Astrocyte (in vitro differentiated cells and primary cell): ENCODE measurements at regions not wholly inside any gene's neighbourhood (a gene's known extent, or its start where the extent isn't known, plus 50 kb on each side); places are given as distances from the start of the nearest gene placed in this dataset.

Experiments used
- EZH2 ChIP-seq: IDR thresholded peaks from 2 replicates; pipeline ENCODE4 v1.6.1; 2012; ENCODE audit warnings: mild to moderate bottlenecking, low read length, inconsistent platforms; ENCODE audit not compliant: insufficient read depth
- TF ChIP-seq, protein P1 (sequence below): IDR thresholded peaks from 2 replicates; pipeline ENCODE4 v1.5.1; 2011; ENCODE audit warnings: low read depth, mild to moderate bottlenecking, inconsistent platforms, low read length, moderate library complexity; ENCODE audit not compliant: insufficient read depth

DNA sequence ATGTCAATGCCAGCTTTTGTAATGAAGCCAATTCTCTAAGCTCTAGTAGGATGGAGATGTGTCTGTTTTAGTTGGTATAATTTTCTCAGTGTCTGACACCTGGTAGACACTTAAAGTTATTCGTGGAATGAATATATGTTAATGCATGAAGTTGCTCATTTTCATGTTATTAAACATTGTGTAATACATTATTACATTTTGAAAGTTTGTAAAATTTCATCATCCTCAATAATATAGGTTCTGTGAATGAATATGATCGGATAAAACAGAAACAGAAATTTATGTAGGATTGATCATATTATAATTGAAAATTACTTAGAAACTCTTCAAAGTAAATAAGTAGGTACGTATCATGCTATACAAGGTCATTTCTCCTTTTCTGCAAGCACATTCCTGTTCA, 625.3 kb downstream of the PLA2G4A start:
- TF ChIP-seq, protein P1, sequence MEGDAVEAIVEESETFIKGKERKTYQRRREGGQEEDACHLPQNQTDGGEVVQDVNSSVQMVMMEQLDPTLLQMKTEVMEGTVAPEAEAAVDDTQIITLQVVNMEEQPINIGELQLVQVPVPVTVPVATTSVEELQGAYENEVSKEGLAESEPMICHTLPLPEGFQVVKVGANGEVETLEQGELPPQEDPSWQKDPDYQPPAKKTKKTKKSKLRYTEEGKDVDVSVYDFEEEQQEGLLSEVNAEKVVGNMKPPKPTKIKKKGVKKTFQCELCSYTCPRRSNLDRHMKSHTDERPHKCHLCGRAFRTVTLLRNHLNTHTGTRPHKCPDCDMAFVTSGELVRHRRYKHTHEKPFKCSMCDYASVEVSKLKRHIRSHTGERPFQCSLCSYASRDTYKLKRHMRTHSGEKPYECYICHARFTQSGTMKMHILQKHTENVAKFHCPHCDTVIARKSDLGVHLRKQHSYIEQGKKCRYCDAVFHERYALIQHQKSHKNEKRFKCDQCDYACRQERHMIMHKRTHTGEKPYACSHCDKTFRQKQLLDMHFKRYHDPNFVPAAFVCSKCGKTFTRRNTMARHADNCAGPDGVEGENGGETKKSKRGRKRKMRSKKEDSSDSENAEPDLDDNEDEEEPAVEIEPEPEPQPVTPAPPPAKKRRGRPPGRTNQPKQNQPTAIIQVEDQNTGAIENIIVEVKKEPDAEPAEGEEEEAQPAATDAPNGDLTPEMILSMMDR = no peak
- no peak for TF ChIP-seq EZH2
